Calu3 (cell line): ENCODE measurements at regions not wholly inside any gene's neighbourhood (a gene's known extent, or its start where the extent isn't known, plus 50 kb on each side); places are given as distances from the start of the nearest gene placed in this dataset.

ENCODE experiments used
- BruUV-seq: library from RNA; stranded (reverse); fragments of 400-500 nt; replicated peaks from 2 replicates; lab custom pipeline; 2021; lab: Mats Ljungman, UMichigan
- CTCF ChIA-PET: fragments of 300-600 bp; sonication (Branson Sonifier 250); formaldehyde crosslinking; loops from one replicate; lab custom pipeline; 2022; ENCODE audit warnings: antibody characterized with exemption; lab: Charles Lee
- DNase-seq: peaks from one replicate; pipeline ENCODE4 v3.0.0; 2022
- H3K27ac Mint-ChIP-seq: one replicate; pipeline ENCODE4 v1.8.0; 2022; ENCODE audit warnings: mixed read lengths; ENCODE audit not compliant: unreplicated experiment
- H3K27me3 Mint-ChIP-seq: one replicate; pipeline ENCODE4 v1.8.0; 2022; ENCODE audit warnings: mixed read lengths; ENCODE audit not compliant: unreplicated experiment
- H3K36me3 Mint-ChIP-seq: one replicate; pipeline ENCODE4 v1.8.0; 2022; ENCODE audit warnings: mild to moderate bottlenecking, moderate library complexity, mixed read lengths; ENCODE audit not compliant: insufficient read depth, unreplicated experiment
- H3K4me1 Mint-ChIP-seq: one replicate; pipeline ENCODE4 v1.8.0; 2022; ENCODE audit warnings: mild to moderate bottlenecking, low read depth, mixed read lengths; ENCODE audit not compliant: unreplicated experiment
- H3K4me3 Mint-ChIP-seq: one replicate; pipeline ENCODE4 v1.8.0; 2022; ENCODE audit warnings: mild to moderate bottlenecking, low read depth, moderate library complexity, mixed read lengths; ENCODE audit not compliant: unreplicated experiment
- H3K9me3 Mint-ChIP-seq: one replicate; pipeline ENCODE4 v1.8.0; 2022; ENCODE audit warnings: low read depth, mixed read lengths; ENCODE audit not compliant: unreplicated experiment
- CTCF ChIP-seq: fragments of 200-600 bp; IDR thresholded peaks from one replicate; pipeline ENCODE4 v1.8.0; 2022; ENCODE audit warnings: antibody characterized with exemption; ENCODE audit not compliant: unreplicated experiment
- intact Hi-C: fragments of 100-400 bp; cut with micrococcal nuclease; formaldehyde crosslinking; loops from one replicate; pipeline ENCODE4 v1.10.0; 2022; ENCODE audit not compliant: unreplicated experiment

GRCh38 chr4:187070740-187071139, 347.1 kb upstream of the FAT1 start:
- CTCF ChIA-PET = no interaction called here
- no peak for DNase-seq
- no TSS peak for BruUV-seq
- H3K9me3 Mint-ChIP-seq = no peaks in the 10 kb centered on the region
- H3K4me3 Mint-ChIP-seq = no peak overlapping the region
- no peak for TF ChIP-seq CTCF
- no peaks in the 10 kb centered on the region for H3K36me3 Mint-ChIP-seq
- H3K27ac Mint-ChIP-seq = no peak overlapping the region
- H3K27me3 Mint-ChIP-seq = no peaks in the 10 kb centered on the region
- intact Hi-C loops = no loop called here
- no peaks in the 10 kb centered on the region for H3K4me1 Mint-ChIP-seq

DNA sequence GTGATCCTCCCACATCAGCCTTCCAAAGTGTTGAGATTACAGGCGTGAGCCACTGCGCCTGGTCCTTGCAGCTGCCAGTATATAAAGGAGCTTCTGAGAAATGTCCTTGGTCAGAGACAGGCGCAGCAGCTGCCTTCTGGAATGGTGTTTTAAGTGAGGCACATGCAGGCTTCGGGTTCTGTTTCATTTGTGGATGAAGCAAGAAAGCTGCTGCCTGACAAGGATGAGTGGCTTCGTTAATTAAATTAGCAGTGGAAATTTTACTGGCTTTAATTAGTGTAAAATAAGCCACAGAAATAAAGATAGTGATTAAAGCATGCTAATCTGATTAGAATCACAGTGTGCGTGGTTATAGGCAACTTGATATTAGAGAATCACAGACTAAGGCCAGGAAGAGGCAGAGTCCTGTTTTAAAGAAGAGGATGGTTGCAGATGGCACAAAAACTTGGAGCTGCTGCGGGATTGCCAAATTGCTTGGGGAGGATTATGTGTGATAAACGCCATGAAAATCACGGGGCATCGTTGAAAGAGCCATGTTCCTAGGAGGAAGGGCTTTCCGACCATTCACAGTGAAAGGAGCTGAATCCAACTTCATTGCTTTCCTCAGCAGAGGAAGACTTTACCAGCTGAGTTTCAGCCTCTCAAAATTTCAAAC, 348.4 kb upstream of the FAT1 start:
- Mint-ChIP-seq H3K27me3 (no peaks in the 10 kb centered on the region), H3K27ac (no peak overlapping the region), H3K9me3 (no peaks in the 10 kb centered on the region), H3K36me3 (no peaks in the 10 kb centered on the region), H3K4me3 (no peak overlapping the region), H3K4me1 (no peaks in the 10 kb centered on the region)
- DNase-seq = no peak
- TF ChIP-seq CTCF = no peak
- no TSS peak for BruUV-seq
- intact Hi-C loops = no loop called here
- CTCF ChIA-PET = no interaction called here

- H3K27me3 Mint-ChIP-seq = no peaks in the 10 kb centered on the region
- DNase-seq = no peak
- intact Hi-C loops = no loop called here
- H3K27ac Mint-ChIP-seq = no peak overlapping the region
- H3K4me1 Mint-ChIP-seq = no peaks in the 10 kb centered on the region
- CTCF ChIA-PET = no interaction called here
- H3K9me3 Mint-ChIP-seq = no peaks in the 10 kb centered on the region
- TF ChIP-seq CTCF = no peak
- no TSS peak for BruUV-seq
- no peaks in the 10 kb centered on the region for H3K36me3 Mint-ChIP-seq
- no peak overlapping the region for H3K4me3 Mint-ChIP-seq
Observed at GRCh38 chr4:187073820-187074219, 350.2 kb upstream of the FAT1 start.

DNA sequence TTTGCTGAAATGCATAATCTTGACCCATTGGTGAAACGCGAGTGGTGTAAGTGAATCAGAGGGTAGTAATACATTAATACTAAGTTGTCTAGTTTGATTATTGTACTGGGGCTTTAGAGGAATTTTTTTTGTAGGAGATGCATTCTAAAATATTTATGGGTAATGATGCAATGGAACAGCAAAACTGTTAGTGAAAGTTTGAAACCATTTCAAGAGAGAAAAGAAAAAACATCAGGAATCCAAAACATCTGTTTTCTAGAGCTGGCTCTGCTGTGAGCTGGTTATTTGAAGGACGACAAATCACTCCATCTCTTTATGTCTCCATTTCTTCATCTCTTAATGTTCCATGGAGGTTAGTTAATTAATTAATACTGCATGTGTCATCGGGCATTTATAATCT, 351.9 kb upstream of the FAT1 start:
- intact Hi-C loops = no loop called here
- no peak for TF ChIP-seq CTCF
- H3K27me3 Mint-ChIP-seq = no peaks in the 10 kb centered on the region
- no peak for DNase-seq
- no peaks in the 10 kb centered on the region for H3K36me3 Mint-ChIP-seq
- H3K4me3 Mint-ChIP-seq = no peak overlapping the region
- H3K27ac Mint-ChIP-seq = no peak overlapping the region
- CTCF ChIA-PET = no interaction called here
- no peaks in the 10 kb centered on the region for H3K4me1 Mint-ChIP-seq
- no peaks in the 10 kb centered on the region for H3K9me3 Mint-ChIP-seq
- no TSS peak for BruUV-seq
